ENCODE measurements at regions not wholly inside any gene's neighbourhood (a gene's known extent, or its start where the extent isn't known, plus 50 kb on each side); places are given as distances from the start of the nearest gene placed in this dataset.
A peak's percentile ranks its signal among the peaks of the same experiment; 100 is the strongest.

- peak in 1 of 2 experiments; percentile 7 for DNase-seq (ENCODE audit: low read depth in 1 of 2, low spot score in 2 of 2)
- H3K4me1 ChIP-seq (replicated peaks in 1 of 4; ENCODE audit: control insufficient read depth in 3 of 4, insufficient read depth in 4 of 4, low read length in 3 of 4) = no peaks in the 10 kb centered on the region; a peak in 1 of 7 replicates
- no peak overlapping the region for H3K23ac ChIP-seq (ENCODE audit: insufficient read length)
- H3K79me2 ChIP-seq (ENCODE audit: control insufficient read depth in 1 of 2, insufficient read depth in 2 of 2, low read length in 2 of 2) = no peaks in the 10 kb centered on the region
- ChIA-PET CTCF (ENCODE audit: partially characterized antibody) (no interaction called here), POLR2A (ENCODE audit: partially characterized antibody) (interaction anchor here (0.9 kb wide), 1 partner anchor 12 kb away, joined by 3 read pairs; no protein-coding TSS in a partner anchor)
- H3K4me3 ChIP-seq (ENCODE audit: extremely low read depth in 1 of 4, insufficient read depth in 2 of 4, low read depth in 3 of 4, low read length in 4 of 4) = no peak overlapping the region
- no peak overlapping the region for H2AK5ac ChIP-seq (ENCODE audit: low read depth, low read length)
- no peak overlapping the region for H2BK12ac ChIP-seq (ENCODE audit: low read depth, low read length)
- H3K56ac ChIP-seq (replicated peaks; ENCODE audit: insufficient read length, low read depth, low read length) = no peak overlapping the region
- no peak overlapping the region for H2BK20ac ChIP-seq (ENCODE audit: low read length)
- no peaks in the 10 kb centered on the region for H4K20me1 ChIP-seq (replicated peaks in 1 of 2; ENCODE audit: control insufficient read depth in 1 of 2, insufficient read depth in 2 of 2, low read length in 2 of 2)
- no peak overlapping the region for H4K91ac ChIP-seq (replicated peaks; ENCODE audit: insufficient read length, low read length)
- no peak overlapping the region for H2BK120ac ChIP-seq (replicated peaks; ENCODE audit: low read depth, low read length)
- H2AFZ ChIP-seq (ENCODE audit: low read length) = no peak overlapping the region
- H3K4me2 ChIP-seq (ENCODE audit: insufficient read depth in 1 of 2, low read depth in 2 of 2, low read length in 2 of 2) = no peak overlapping the region
- H4K5ac ChIP-seq (ENCODE audit: insufficient read length, low read depth, low read length) = no peak overlapping the region
- no peak overlapping the region for H3K14ac ChIP-seq (ENCODE audit: insufficient read length)
- TF ChIP-seq CBX8 (IDR thresholded peaks at IDR 0.05; ENCODE audit: borderline replicate concordance, low read depth, low read length) = no peak
- TF ChIP-seq TEAD4 (IDR thresholded peaks at IDR 0.05; ENCODE audit: low read depth, low read length) = peak; percentile 84
- TF ChIP-seq TCF12 (IDR thresholded peaks at IDR 0.05; ENCODE audit: low read depth, low read length) = peak; percentile 97
- TF ChIP-seq GTF2F1 (IDR thresholded peaks at IDR 0.05; ENCODE audit: borderline replicate concordance, low read depth, low read length) = no peak
- peak; percentile 34; the same call in 1 of the 2 replicates for TF ChIP-seq MAX (IDR thresholded peaks at IDR 0.05)
- H3K23me2 ChIP-seq (ENCODE audit: low read depth, low read length) = no peaks in the 10 kb centered on the region
- 88% methylated on average over 4 of the region's 4 CpGs; no CpG with 5 or more reads in 1 of the 2 experiments for WGBS, 2 experiments (ENCODE audit: extremely low coverage in 1 of 2, insufficient coverage in 1 of 2, insufficient read length in 1 of 2, insufficient replicate concordance in 2 of 2, low coverage in 1 of 2, low lambda C conversion rate in 2 of 2, missing lambda C conversion rate in 1 of 2)
- no peak overlapping the region for H3K27ac ChIP-seq (ENCODE audit: low read depth, low read length)
- H3K9me3 ChIP-seq (ENCODE audit: insufficient read depth in 2 of 2, low read depth in 1 of 2, low read length in 1 of 2) = no peaks in the 10 kb centered on the region
- no peaks in the 10 kb centered on the region for H3K27me3 ChIP-seq (replicated peaks in 1 of 4; ENCODE audit: control insufficient read depth in 3 of 4, extremely low read depth in 1 of 4, insufficient read depth in 3 of 4, low read length in 3 of 4)
- H2BK5ac ChIP-seq (ENCODE audit: low read depth, low read length) = no peak overlapping the region
- H3K36me3 ChIP-seq (ENCODE audit: control insufficient read depth in 2 of 4, insufficient read depth in 4 of 4, low read length in 3 of 4) = no peaks in the 10 kb centered on the region
- H3K4ac ChIP-seq (replicated peaks; ENCODE audit: insufficient read length, low read depth, low read length) = no peak overlapping the region
- H4K8ac ChIP-seq (ENCODE audit: extremely low read depth, insufficient read depth, low read length) = no peak overlapping the region
- H3K18ac ChIP-seq (ENCODE audit: extremely low read depth, low read length) = no peak overlapping the region
- no peak overlapping the region for H2BK15ac ChIP-seq (ENCODE audit: low read length)
- H3K9ac ChIP-seq (replicated peaks in 1 of 4; ENCODE audit: extremely low read depth in 1 of 4, low read depth in 3 of 4, low read length in 3 of 4) = no peak overlapping the region
- FAIRE-seq = no peak
- H3K79me1 ChIP-seq (ENCODE audit: low read depth, low read length) = no peaks in the 10 kb centered on the region
Observed at GRCh38 chr18:56043641-56044061, 455.7 kb upstream of the TCF4 start.

Data from H1 (cell line).